Chondrocyte (in vitro differentiated cells): ENCODE measurements at regions not wholly inside any gene's neighbourhood (a gene's known extent, or its start where the extent isn't known, plus 50 kb on each side); places are given as distances from the start of the nearest gene placed in this dataset.

Experiments used
- DNase-seq: peaks from one replicate; pipeline ENCODE4 v3.0.0; 2021; ENCODE audit warnings: mixed read lengths, low spot score
- H3K27ac Mint-ChIP-seq: one replicate; pipeline ENCODE4 v1.8.0; 2021; ENCODE audit warnings: mild to moderate bottlenecking, moderate library complexity, mixed read lengths; ENCODE audit not compliant: unreplicated experiment
- H3K27me3 Mint-ChIP-seq: 2 replicates; pipeline ENCODE4 v1.8.0; 2021; ENCODE audit warnings: low read depth, mixed read lengths
- H3K36me3 Mint-ChIP-seq: 2 replicates; pipeline ENCODE4 v1.8.0; 2021; ENCODE audit warnings: low read depth, mixed read lengths
- H3K4me1 Mint-ChIP-seq: 2 replicates; pipeline ENCODE4 v1.8.0; 2021; ENCODE audit warnings: low read depth, mild to moderate bottlenecking, mixed read lengths
- H3K4me3 Mint-ChIP-seq: one replicate; pipeline ENCODE4 v1.8.0; 2021; ENCODE audit warnings: mild to moderate bottlenecking, moderate library complexity, mixed read lengths; ENCODE audit not compliant: unreplicated experiment
- H3K9me3 Mint-ChIP-seq: 2 replicates; pipeline ENCODE4 v1.8.0; 2021; ENCODE audit warnings: low read depth, mixed read lengths
- CTCF ChIP-seq: fragments of 200-600 bp; sonication (generic); IDR thresholded peaks from 2 replicates; pipeline ENCODE4 v1.5.0; 2021; ENCODE audit warnings: antibody characterized with exemption, mild to moderate bottlenecking, moderate library complexity

- no peaks in the 10 kb centered on the region for H3K36me3 Mint-ChIP-seq
- TF ChIP-seq CTCF = no peak
- no peak overlapping the region for H3K4me3 Mint-ChIP-seq
- H3K4me1 Mint-ChIP-seq = peaks cover 7% of the 10 kb centered on the region
- no peaks in the 10 kb centered on the region for H3K27me3 Mint-ChIP-seq
- DNase-seq = no peak
- no peak overlapping the region for H3K27ac Mint-ChIP-seq
- H3K9me3 Mint-ChIP-seq = peaks cover 10% of the 10 kb centered on the region
Measured at GRCh38 chr5:84518370-84518769, 133.7 kb upstream of the EDIL3 start.

- no peak for TF ChIP-seq CTCF
- no peaks in the 10 kb centered on the region for H3K27me3 Mint-ChIP-seq
- H3K4me1 Mint-ChIP-seq = peaks cover 6% of the 10 kb centered on the region
- peaks cover 2% of the 10 kb centered on the region for H3K36me3 Mint-ChIP-seq
- H3K4me3 Mint-ChIP-seq = no peak overlapping the region
- H3K27ac Mint-ChIP-seq = no peak overlapping the region
- no peaks in the 10 kb centered on the region for H3K9me3 Mint-ChIP-seq
- DNase-seq = no peak
Measured at GRCh38 chr5:84506625-84507024, 121.9 kb upstream of the EDIL3 start.

- H3K27me3 Mint-ChIP-seq = no peaks in the 10 kb centered on the region
- peaks cover 7% of the 10 kb centered on the region for H3K4me1 Mint-ChIP-seq
- H3K27ac Mint-ChIP-seq = peak overlapping the region; percentile 87
Measured at GRCh38 chr5:84494453-84494852, 109.8 kb upstream of the EDIL3 start.

GRCh38 chr5:84487963-84488362 lies 103.3 kb upstream of the EDIL3 start:
- Mint-ChIP-seq H3K36me3 (peaks cover 5% of the 10 kb centered on the region), H3K27ac (no peak overlapping the region), H3K9me3 (no peaks in the 10 kb centered on the region), H3K27me3 (no peaks in the 10 kb centered on the region), H3K4me1 (peaks cover 7% of the 10 kb centered on the region), H3K4me3 (no peak overlapping the region)
- DNase-seq = no peak
- no peak for TF ChIP-seq CTCF

More at GRCh38 chr5:84494453-84494852, 109.8 kb upstream of the EDIL3 start:
- DNase-seq = no peak
- H3K9me3 Mint-ChIP-seq = no peaks in the 10 kb centered on the region
- TF ChIP-seq CTCF = no peak
- no peak overlapping the region for H3K4me3 Mint-ChIP-seq
- H3K36me3 Mint-ChIP-seq = peaks cover 6% of the 10 kb centered on the region

GRCh38 chr5:84480873-84481637 lies 96.4 kb upstream of the EDIL3 start:
- no peak overlapping the region for H3K27ac Mint-ChIP-seq
- no peaks in the 10 kb centered on the region for H3K9me3 Mint-ChIP-seq
- H3K4me3 Mint-ChIP-seq = no peak overlapping the region
- H3K36me3 Mint-ChIP-seq = peaks cover 3% of the 10 kb centered on the region
- no peak for TF ChIP-seq CTCF
- no peak for DNase-seq
- H3K27me3 Mint-ChIP-seq = no peaks in the 10 kb centered on the region
- H3K4me1 Mint-ChIP-seq = no peaks in the 10 kb centered on the region
